HuH-7 (cell line): ENCODE measurements at regions not wholly inside any gene's neighbourhood (a gene's known extent, or its start where the extent isn't known, plus 50 kb on each side); places are given as distances from the start of the nearest gene placed in this dataset.

ENCODE experiments used
- DNase-seq: peaks from one replicate; pipeline ENCODE4 v3.0.0; 2011; ENCODE audit warnings: low spot score

GRCh38 chr5:93929131-93929530 lies 187.7 kb upstream of the POU5F2 start:
- DNase-seq = no peak

- no peak for DNase-seq
Measured at GRCh38 chr5:93926831-93927620, 185.6 kb upstream of the POU5F2 start.

GRCh38 chr5:93925321-93925720 lies 183.9 kb upstream of the POU5F2 start:
- DNase-seq = no peak

GRCh38 chr5:93924628-93925027 lies 183.2 kb upstream of the POU5F2 start:
- no peak for DNase-seq

- DNase-seq = no peak
Measured at GRCh38 chr5:93922551-93922950, 181.2 kb upstream of the POU5F2 start.

- DNase-seq = no peak
Measured at GRCh38 chr5:93921001-93921400, 179.6 kb upstream of the POU5F2 start.

- no peak for DNase-seq
Measured at GRCh38 chr5:93916872-93917271, 175.5 kb upstream of the POU5F2 start.

GRCh38 chr5:93915142-93915553 lies 173.7 kb upstream of the POU5F2 start:
- no peak for DNase-seq

- DNase-seq = no peak
Measured at GRCh38 chr5:93911609-93912008, 170.2 kb upstream of the POU5F2 start.

- DNase-seq = no peak
Measured at GRCh38 chr5:93909356-93909755, 168.0 kb upstream of the POU5F2 start.

GRCh38 chr5:93904917-93905316 lies 163.5 kb upstream of the POU5F2 start:
- DNase-seq = no peak

- no peak for DNase-seq
Measured at GRCh38 chr5:93902288-93902687, 160.9 kb upstream of the POU5F2 start.

GRCh38 chr5:93899026-93899600 lies 157.7 kb upstream of the POU5F2 start:
- no peak for DNase-seq

GRCh38 chr5:93894601-93895354 lies 153.4 kb upstream of the POU5F2 start:
- DNase-seq = no peak

GRCh38 chr5:93893075-93893474 lies 151.7 kb upstream of the POU5F2 start:
- DNase-seq = no peak

GRCh38 chr5:93892481-93892880 lies 151.1 kb upstream of the POU5F2 start:
- no peak for DNase-seq

- DNase-seq = no peak
Measured at GRCh38 chr5:93891491-93892480, 150.4 kb upstream of the POU5F2 start.

- DNase-seq = no peak
Measured at GRCh38 chr5:93890657-93891056, 149.3 kb upstream of the POU5F2 start.

GRCh38 chr5:93887678-93888077 lies 146.3 kb upstream of the POU5F2 start:
- no peak for DNase-seq

- DNase-seq = no peak
Measured at GRCh38 chr5:93886917-93887361, 145.5 kb upstream of the POU5F2 start.

- peak; percentile 17 for DNase-seq
Measured at GRCh38 chr5:93886098-93886806, 144.9 kb upstream of the POU5F2 start.
